ENCODE measurements at regions not wholly inside any gene's neighbourhood (a gene's known extent, or its start where the extent isn't known, plus 50 kb on each side); places are given as distances from the start of the nearest gene placed in this dataset.

DNA sequence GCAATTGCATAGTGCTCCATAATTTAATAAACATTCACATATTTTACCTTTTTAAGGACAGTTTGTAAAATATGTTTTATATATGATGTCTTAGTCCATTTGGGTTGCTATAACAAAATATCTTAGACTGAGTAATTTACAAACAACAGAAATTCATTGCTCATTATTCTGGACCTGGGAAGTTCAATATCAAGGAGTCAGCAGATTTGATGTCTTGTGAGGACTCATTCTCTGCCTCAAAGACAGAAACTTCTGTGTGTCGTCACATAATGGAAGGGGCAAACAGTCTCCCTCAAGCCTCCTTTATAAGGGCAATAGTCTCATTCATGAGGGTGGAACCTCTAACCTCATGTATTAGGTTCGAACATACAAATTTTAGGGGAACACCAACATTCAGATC lies 455.9 kb downstream of the TAF11L14 start:
- H3K4me3 Mint-ChIP-seq = no peak overlapping the region
- H3K4me1 Mint-ChIP-seq = no peaks in the 10 kb centered on the region
- peaks cover 10% of the 10 kb centered on the region for H3K9me3 Mint-ChIP-seq
- H3K27me3 Mint-ChIP-seq = no peaks in the 10 kb centered on the region
- H3K36me3 Mint-ChIP-seq = no peaks in the 10 kb centered on the region
- no peak overlapping the region for H3K27ac Mint-ChIP-seq

DNA sequence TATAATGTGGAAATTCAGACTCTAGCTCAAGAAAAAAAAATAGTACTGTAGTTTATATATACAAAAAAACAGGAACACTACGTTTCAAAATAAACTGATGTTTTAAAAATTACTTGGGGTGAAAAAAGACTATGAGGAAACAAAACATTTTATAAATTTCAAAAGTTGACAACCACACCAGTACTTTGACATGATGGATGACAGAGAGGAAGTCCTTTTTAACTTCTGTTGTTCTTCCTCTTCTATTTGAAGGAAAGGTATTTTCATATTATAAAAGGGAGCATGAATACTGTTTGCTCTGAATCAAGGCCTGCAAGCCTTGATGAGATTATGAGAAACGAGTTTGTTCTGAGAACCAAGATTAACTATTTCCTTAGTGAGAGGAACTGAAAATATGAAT lies 456.9 kb downstream of the TAF11L14 start:
- H3K27me3 Mint-ChIP-seq = no peaks in the 10 kb centered on the region
- H3K36me3 Mint-ChIP-seq = no peaks in the 10 kb centered on the region
- peaks cover 17% of the 10 kb centered on the region for H3K9me3 Mint-ChIP-seq
- no peak overlapping the region for H3K4me3 Mint-ChIP-seq
- H3K27ac Mint-ChIP-seq = no peak overlapping the region
- H3K4me1 Mint-ChIP-seq = no peaks in the 10 kb centered on the region

DNA sequence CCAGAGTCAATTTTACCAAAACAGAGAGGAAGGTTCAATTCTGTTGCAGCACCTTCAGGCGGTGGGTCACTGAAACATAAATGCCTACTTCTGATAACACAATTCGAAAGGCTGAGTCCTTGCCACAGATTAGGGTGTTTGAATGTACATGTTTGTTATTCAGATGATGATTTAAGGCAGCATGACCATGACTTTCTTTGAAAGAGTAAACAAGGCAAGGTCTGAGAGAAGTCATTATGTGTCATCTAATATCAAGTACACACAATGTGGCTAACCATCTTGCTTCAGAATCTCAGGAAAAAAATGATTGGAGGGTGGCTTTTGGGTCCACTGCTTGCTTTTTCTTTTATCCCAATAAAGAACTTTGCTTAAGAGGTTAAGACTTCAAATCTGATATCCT lies 457.5 kb downstream of the TAF11L14 start:
- no peak overlapping the region for H3K4me3 Mint-ChIP-seq
- H3K36me3 Mint-ChIP-seq = no peaks in the 10 kb centered on the region
- H3K9me3 Mint-ChIP-seq = peaks cover 19% of the 10 kb centered on the region
- no peaks in the 10 kb centered on the region for H3K4me1 Mint-ChIP-seq
- no peaks in the 10 kb centered on the region for H3K27me3 Mint-ChIP-seq
- H3K27ac Mint-ChIP-seq = no peak overlapping the region

DNA sequence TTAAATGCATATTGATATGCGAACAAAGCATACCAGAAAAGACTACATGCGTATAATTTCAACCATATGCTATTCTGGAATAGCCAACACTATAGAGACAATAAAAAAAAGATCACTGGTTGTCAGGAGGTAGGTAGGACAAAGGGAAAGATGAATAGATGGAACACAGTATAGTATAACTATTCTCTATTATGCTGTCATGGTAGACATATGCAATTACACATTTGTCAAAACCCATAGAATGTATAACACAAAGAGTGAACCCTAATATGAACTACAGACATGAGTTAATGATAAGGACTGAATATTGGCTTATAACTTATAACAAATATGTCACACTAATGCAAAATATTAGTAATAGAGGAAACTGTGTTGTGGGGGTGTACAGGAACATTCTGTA lies 460.8 kb downstream of the TAF11L14 start:
- Mint-ChIP-seq H3K27ac (no peak overlapping the region), H3K36me3 (no peaks in the 10 kb centered on the region)

DNA sequence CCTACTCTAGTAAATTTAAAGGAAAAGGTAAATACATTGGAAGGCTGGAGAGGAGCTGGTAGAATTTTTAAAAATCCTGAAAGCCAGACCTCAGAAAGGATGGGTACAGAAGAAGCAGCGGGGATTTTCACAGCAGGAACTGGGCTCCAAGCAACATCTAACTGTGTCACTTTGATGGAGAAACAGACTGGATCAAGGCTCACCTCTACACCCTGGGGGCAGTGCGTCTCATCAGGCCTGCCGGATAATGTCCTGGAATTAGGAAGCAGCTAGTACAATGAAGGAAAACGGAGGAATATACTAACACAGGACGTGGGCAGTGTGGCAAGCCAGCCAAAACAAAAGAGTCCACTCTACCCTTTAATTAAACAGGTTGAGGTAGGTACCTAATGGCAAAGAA lies 463.6 kb downstream of the TAF11L14 start:
- no peaks in the 10 kb centered on the region for H3K27me3 Mint-ChIP-seq
- H3K27ac Mint-ChIP-seq = no peak overlapping the region
- H3K4me3 Mint-ChIP-seq = no peak overlapping the region
- no peaks in the 10 kb centered on the region for H3K36me3 Mint-ChIP-seq
- no peaks in the 10 kb centered on the region for H3K4me1 Mint-ChIP-seq
- peaks cover 10% of the 10 kb centered on the region for H3K9me3 Mint-ChIP-seq

More for the DNA sequence above, 460.8 kb downstream of the TAF11L14 start:
- H3K9me3 Mint-ChIP-seq = peaks cover 10% of the 10 kb centered on the region
- H3K4me1 Mint-ChIP-seq = no peaks in the 10 kb centered on the region
- H3K27me3 Mint-ChIP-seq = no peaks in the 10 kb centered on the region
- no peak overlapping the region for H3K4me3 Mint-ChIP-seq

DNA sequence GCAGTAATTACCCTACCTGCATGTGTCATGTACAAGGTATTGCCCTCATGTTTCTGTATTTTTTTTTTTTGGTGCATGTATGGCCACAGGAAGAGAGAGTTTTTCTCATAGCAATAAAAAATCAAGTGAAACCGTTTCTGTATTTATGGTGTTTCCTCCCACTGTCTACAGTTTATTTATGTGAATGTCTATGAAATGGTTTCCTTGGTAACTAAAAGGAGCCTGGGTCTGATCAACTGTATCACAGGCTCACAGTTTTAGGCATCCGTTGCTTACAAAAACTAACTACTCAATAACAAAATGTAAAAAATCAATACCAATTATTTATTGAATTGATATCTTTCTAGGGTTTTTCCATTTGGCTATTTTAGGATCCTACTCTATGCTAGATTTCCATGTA lies 464.4 kb downstream of the TAF11L14 start:
- Mint-ChIP-seq H3K9me3 (peaks cover 10% of the 10 kb centered on the region), H3K27me3 (no peaks in the 10 kb centered on the region), H3K4me1 (no peaks in the 10 kb centered on the region)

DNA sequence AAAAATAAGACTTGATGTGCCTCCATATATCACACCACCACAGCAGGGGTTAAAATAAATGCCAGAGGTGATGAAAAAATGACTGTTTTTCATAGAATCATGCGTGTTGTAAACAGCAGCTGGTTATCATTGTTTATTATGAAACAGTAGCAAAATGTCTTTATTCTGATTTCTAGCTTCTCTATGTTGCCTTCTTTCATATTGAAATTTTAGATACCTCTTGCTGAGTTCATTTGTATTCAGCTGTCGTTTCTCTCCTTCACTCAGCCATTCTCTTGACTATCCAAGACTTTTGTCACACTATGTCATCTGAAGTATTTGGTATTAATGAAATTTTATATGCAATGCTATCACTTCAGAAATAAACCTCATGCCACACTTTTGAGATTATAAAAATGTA lies 465.0 kb downstream of the TAF11L14 start:
- Mint-ChIP-seq H3K9me3 (peaks cover 10% of the 10 kb centered on the region), H3K4me3 (no peak overlapping the region), H3K4me1 (no peaks in the 10 kb centered on the region), H3K27me3 (no peaks in the 10 kb centered on the region), H3K27ac (no peak overlapping the region), H3K36me3 (no peaks in the 10 kb centered on the region)

More for the DNA sequence above, 464.4 kb downstream of the TAF11L14 start:
- Mint-ChIP-seq H3K36me3 (no peaks in the 10 kb centered on the region), H3K27ac (no peak overlapping the region), H3K4me3 (no peak overlapping the region)

DNA sequence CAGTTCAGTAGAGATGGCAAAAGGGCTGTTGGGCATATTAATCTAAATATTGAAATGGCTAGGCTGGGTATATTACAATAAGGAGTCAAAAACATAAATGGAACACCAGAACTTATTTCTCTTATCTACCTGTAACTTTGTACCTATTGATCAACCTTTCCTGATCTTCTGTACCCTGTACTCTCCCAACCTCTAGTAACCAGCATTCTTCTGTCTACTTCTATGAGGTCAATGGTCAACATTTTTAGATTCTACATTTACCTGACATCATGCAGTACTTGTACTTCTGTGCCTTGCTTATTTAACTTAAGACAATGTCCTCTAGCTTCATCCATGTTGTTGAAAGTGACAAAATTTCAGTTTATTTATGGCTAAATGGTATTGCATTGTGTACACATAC lies 467.3 kb downstream of the TAF11L14 start:
- Mint-ChIP-seq H3K27me3 (no peaks in the 10 kb centered on the region), H3K27ac (no peak overlapping the region), H3K9me3 (no peaks in the 10 kb centered on the region), H3K4me3 (no peak overlapping the region), H3K36me3 (no peaks in the 10 kb centered on the region), H3K4me1 (no peaks in the 10 kb centered on the region)

DNA sequence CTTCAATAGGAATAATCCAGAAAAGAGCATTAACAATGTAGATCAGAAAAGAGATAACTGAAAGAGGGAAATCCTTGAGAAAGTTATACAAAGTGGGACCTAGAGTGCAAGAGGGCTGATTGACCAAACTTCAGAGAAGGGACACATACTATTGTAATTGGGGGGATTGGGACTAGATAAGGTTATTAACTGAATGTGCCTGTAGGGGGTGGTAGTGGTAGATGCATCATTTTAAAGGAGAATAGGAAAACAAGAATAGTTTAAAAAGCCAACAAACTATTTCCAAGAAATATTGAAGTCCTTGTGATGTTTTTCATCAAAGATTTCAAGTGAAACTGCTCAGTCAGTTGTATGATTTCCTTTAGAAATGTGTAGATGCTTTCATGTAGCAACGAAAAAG lies 468.5 kb downstream of the TAF11L14 start:
- H3K27ac Mint-ChIP-seq = no peak overlapping the region
- H3K9me3 Mint-ChIP-seq = no peaks in the 10 kb centered on the region

DNA sequence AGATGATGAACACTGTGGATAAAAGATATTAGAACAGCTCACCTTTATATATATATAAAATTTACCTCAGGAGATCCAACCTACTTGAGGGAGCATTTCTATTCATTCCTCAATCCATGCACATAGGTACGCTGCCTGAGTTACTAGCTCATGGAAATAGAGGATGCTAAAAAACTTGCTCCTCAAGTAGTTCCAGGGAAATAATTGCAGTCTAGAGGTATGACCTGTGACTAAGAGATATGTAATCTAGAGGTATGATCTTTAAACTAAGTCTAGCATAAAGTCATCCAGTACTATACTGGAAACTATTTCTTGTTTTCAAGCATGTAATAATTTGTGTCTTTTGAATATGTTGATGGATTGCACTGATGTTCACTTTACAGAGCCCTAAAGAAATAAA lies 471.2 kb downstream of the TAF11L14 start:
- H3K27ac Mint-ChIP-seq = no peak overlapping the region
- no peaks in the 10 kb centered on the region for H3K27me3 Mint-ChIP-seq

More for the DNA sequence above, 468.5 kb downstream of the TAF11L14 start:
- Mint-ChIP-seq H3K4me1 (no peaks in the 10 kb centered on the region), H3K4me3 (no peak overlapping the region), H3K36me3 (no peaks in the 10 kb centered on the region), H3K27me3 (no peaks in the 10 kb centered on the region)

DNA sequence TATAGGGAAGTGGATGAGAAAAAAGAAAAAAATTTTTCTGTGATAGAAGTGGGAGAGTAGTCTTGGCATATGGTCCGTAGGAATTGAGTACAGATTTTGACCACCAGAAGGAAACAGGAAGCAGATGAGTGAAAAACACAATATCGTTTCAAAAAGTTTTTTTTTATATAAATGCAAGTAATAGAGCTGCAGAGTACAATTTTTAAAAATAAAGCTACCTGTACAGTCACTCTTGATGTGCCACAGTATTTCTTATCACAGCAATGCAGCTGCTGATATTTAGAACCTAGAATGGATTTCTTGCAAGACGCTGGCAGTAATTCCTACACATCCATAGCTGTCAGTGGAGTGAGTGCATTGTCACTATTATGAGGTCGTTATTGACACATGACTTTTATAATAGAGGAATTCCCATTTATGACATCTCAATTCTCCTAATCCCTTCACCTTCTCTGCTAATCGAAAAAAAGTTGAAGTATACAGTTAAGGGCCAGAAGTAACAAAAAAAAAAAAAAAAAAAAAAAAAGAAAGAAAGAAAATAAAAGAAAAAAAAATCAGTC lies 477.7 kb downstream of the TAF11L14 start:
- H3K4me3 Mint-ChIP-seq = no peak overlapping the region
- peaks cover 9% of the 10 kb centered on the region for H3K9me3 Mint-ChIP-seq
- H3K27ac Mint-ChIP-seq = no peak overlapping the region
- no peaks in the 10 kb centered on the region for H3K36me3 Mint-ChIP-seq
- no peaks in the 10 kb centered on the region for H3K27me3 Mint-ChIP-seq
- no peaks in the 10 kb centered on the region for H3K4me1 Mint-ChIP-seq

More for the DNA sequence above, 471.2 kb downstream of the TAF11L14 start:
- H3K4me1 Mint-ChIP-seq = no peaks in the 10 kb centered on the region
- H3K9me3 Mint-ChIP-seq = peaks cover 4% of the 10 kb centered on the region
- no peak overlapping the region for H3K4me3 Mint-ChIP-seq
- no peaks in the 10 kb centered on the region for H3K36me3 Mint-ChIP-seq

DNA sequence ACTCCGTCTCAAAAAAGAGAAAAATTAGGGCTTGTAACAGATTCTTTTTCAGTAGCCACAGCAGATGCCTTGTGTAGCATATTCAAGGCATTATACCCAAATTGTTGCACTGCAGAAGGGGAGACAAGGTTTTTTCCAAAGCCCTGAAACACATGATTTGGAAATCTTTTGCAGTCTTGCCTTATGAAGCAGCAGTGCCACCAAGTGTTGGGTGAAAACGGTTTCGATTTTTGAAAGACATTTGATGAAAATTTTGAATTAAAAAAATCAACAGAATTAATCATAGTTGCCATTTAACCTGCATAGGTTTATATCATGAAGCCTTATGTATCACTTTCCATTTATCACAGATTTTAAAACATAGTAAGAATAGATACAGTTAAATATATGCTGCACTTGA lies 479.5 kb downstream of the TAF11L14 start:
- Mint-ChIP-seq H3K9me3 (peaks cover 14% of the 10 kb centered on the region), H3K4me1 (no peaks in the 10 kb centered on the region), H3K36me3 (no peaks in the 10 kb centered on the region), H3K4me3 (no peak overlapping the region), H3K27ac (no peak overlapping the region), H3K27me3 (no peaks in the 10 kb centered on the region)

DNA sequence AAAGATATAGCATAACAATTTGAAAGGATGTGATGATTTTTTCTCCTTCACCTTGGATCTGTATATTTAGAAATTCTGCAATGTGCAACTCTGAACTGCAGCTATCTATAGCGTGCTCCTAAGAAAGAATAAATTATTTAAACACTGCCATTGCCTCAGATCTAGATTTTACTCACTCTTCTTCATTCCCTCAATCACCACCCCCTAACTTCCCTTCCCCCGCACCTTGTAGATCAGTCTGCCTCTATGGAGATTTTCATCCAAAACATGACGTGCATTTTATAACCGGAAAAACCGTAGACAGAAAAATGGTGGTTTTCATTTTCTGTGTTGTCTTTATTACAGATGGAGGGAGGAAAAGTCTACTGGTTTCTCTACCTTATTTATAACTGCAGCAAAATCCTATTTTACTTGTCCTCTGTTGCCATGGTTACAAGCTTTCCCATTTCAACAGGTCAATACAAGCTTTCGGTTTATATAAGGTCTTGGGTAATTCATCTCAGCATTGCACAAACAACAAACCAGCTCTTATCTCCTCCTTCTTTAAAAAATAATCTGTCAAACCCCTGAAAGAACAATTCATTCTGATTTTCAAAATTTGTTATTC lies 480.0 kb downstream of the TAF11L14 start:
- Mint-ChIP-seq H3K4me3 (no peak overlapping the region), H3K27ac (no peak overlapping the region), H3K27me3 (no peaks in the 10 kb centered on the region), H3K36me3 (no peaks in the 10 kb centered on the region), H3K9me3 (peaks cover 14% of the 10 kb centered on the region), H3K4me1 (no peaks in the 10 kb centered on the region)

DNA sequence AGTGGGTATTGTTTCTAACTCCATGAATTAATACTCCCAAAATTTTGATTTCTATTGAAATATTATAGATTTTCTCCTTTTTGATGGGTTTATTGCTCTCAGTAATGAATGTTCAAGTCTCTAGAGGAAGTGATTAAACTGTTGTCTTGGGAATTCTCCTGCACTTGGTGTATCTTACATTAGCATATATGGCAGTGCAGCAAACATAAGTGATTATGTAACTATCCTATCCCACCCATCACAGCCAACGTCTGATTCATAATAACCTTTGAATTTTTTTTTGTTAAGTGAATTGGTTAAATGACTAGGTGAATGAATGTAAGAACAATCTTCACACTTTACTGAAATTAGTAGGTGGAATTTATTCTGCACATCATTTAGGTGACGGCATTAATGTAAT lies 483.7 kb downstream of the TAF11L14 start:
- Mint-ChIP-seq H3K9me3 (peaks cover 18% of the 10 kb centered on the region), H3K27me3 (no peaks in the 10 kb centered on the region), H3K36me3 (no peaks in the 10 kb centered on the region), H3K4me3 (no peak overlapping the region), H3K4me1 (no peaks in the 10 kb centered on the region), H3K27ac (no peak overlapping the region)

DNA sequence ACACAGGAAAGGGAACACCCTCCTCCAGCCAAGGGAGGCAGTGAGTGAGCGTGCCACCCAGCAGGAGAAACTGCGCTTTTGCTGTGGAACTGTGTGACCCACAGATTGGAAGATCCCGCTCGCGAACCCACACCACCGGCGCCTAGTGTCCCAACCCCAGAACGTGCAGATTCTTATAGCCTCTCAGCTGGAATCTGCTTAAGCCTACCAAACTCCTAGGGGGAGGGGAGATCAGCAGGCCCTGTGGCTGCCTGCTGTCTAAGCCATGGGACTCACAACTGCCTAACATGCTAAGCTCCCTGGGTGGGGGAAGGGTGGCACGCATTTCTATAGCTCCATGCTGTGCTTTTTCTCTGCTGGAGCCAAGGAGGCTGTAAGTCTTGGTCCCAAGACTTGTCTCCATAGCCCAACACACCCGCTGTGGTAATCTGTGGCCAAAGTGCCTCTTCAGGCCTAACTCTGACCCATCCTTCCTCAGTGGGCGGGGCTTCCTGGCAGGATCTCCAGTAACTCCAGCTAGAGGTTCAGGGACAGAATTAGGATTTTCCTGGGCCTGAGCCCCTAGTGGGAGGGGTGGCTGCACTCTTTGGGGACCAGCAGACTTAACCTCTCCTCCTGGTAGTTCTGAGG lies 485.0 kb downstream of the TAF11L14 start:
- no peaks in the 10 kb centered on the region for H3K36me3 Mint-ChIP-seq
- H3K27me3 Mint-ChIP-seq = no peaks in the 10 kb centered on the region
- no peaks in the 10 kb centered on the region for H3K4me1 Mint-ChIP-seq
- no peak overlapping the region for H3K4me3 Mint-ChIP-seq
- H3K27ac Mint-ChIP-seq = no peak overlapping the region
- peaks cover 18% of the 10 kb centered on the region for H3K9me3 Mint-ChIP-seq

DNA sequence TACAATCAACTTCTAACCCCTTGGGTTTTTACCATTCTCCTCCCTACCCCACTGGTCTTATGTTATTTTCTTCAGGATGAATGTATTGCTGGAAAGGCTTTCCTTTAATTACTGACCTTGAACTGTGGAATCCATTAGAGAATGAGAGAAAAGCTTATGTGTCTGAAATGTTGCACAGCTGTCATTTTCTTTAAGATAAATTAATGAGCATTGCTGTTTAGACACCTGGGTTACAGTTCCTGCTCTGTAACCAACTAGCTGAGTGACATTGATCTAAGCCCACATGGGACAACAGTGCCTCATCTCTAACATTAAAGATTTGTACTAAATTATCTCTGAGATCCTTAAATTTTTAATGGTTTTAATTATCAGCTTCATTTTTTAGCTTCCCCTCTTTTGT lies 507.0 kb downstream of the TAF11L14 start:
- no peaks in the 10 kb centered on the region for H3K4me1 Mint-ChIP-seq
- H3K9me3 Mint-ChIP-seq = peaks cover 12% of the 10 kb centered on the region
- no peaks in the 10 kb centered on the region for H3K36me3 Mint-ChIP-seq
- no peak overlapping the region for H3K27ac Mint-ChIP-seq
- no peaks in the 10 kb centered on the region for H3K27me3 Mint-ChIP-seq
- no peak overlapping the region for H3K4me3 Mint-ChIP-seq
